IPS DF 4.7 (cell line): ENCODE measurements at regions not wholly inside any gene's neighbourhood (a gene's known extent, or its start where the extent isn't known, plus 50 kb on each side); places are given as distances from the start of the nearest gene placed in this dataset.
"Not testable (repeated sequence)": the region's sequence is repeated elsewhere in the genome, so short reads cannot be mapped to it uniquely, and the experiment has no call there.

Experiments
- DNase-seq: peaks from one replicate; pipeline ENCODE4 v3.0.0-alpha.2; 2013; ENCODE audit warnings: low spot score; ENCODE audit errors: extremely low read depth

DNA sequence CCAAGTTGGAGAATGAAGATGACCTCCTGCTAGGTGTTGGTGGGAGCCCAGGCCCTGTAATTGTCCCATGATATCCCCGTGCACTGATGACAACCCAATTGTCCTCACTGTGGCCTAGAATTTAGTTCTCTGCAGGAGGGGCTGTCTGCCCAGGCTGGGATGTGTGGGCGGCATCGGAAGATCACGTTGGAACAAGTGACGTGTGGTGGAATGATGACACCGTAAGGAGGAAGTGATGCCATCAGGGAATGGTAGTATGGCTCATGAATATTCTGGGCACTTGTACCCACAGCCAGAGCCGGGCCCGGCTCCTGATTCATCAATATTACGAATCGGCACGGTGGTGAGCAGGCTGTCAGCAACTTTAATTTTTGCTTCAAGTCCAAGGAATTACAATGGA is 111.6 kb downstream of the MIAT start:
- no peak for DNase-seq

DNA sequence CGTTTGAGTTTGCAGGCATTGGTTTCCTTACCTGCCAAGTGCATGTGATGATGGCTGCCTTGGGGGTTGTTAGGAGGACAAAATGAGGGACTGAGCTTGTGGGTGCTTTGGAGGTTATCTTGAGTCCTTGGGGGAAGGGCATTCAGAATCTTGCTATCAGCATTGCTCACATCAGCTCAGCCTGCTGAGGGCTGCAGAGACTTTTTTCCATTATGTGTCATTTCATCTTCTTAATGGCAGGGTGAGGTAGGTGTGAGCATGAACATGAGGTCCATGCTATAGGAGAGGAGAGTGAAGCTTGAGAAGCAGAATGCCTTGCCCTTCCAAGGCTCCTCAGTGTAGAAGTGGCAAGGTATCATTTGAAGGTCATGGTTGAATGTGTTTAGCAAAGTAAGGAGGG is 112.3 kb downstream of the MIAT start:
- DNase-seq: no peak

- no peak for DNase-seq
These were observed 113.2 kb downstream of the MIAT start for GRCh38 chr22:26770624-26771023.

DNA sequence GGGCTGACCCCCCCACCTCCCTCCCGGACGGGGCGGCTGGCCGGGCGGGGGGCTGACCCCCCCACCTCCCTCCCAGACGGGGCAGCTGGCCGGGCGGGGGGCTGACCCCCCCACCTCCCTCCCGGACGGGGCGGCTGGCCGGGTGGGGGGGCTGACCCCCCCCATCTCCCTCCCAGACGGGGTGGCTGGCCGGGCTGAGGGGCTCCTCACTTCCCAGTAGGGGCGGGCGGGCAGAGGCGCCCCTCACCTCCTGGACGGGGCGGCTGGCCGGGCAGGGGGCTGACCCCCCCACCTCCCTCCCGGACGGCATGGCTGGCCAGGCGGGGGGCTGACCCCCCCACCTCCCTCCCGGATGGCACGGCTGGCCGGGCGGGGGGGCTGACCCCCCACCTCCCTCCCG is 115.7 kb downstream of the MIAT start:
- DNase-seq: not testable (repeated sequence)

GRCh38 chr22:26775394-26775793 is 118.0 kb downstream of the MIAT start:
- no peak for DNase-seq

GRCh38 chr22:26777156-26777801 is 119.9 kb downstream of the MIAT start:
- no peak for DNase-seq

- no peak for DNase-seq
These were observed 121.0 kb downstream of the MIAT start for GRCh38 chr22:26778372-26778771.

DNA sequence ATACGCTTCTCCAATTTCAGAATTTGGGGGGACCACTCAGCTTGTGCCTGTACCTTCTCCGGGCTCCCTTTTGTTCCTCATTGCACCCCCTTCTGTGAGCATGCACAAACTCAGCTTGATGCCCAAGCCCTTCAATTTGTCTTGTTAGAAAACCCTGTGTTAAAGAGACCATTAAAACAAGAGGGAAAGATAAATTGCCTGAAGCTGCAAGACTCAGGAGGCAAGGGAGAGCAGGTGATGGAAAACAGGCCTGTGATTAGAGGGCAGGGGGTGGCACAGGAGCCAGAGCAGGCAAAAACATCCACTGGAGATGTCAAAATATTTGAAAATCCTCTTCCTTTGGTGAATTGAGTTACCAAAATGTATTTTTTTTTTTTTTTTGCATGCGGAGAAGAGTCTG is 121.7 kb downstream of the MIAT start:
- DNase-seq: no peak

DNA sequence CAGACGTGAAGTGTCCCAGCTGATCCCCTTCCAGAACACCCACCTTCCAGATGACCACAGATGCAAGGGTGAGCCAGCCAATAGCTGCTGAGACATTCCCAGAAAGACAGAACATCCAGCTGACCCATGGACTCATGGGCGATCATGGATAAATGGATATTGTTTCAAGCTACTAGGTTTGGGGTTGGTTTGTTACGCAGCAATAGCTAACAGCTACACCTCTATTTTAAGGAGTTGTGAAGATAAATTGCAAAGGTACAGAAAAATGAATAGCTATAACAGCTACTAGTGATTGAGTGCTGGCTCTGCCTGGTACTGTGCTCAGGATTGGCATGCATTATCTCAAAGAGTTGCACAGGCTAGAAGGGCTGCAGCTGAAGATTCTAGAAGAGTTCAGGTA is 122.5 kb downstream of the MIAT start:
- no peak for DNase-seq

DNA sequence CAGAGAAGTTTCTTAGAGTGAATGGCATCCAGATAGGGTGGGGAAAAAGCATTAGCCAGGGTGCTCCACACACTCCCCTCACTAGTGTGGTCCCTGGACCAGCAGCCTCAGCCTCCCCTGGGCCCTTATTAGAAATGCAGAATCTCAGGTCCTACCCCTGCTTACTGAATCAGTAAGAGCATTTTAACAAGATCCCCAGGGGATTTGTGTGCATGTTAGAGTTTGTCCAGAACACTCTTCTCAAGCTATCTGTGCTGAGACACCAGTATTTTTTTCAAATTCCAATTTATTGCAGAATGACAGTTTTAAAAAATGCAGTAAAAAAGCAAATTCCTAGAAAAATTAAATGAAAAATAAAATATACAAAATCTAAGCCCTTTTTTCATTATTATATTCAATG is 123.1 kb downstream of the MIAT start:
- no peak for DNase-seq

DNA sequence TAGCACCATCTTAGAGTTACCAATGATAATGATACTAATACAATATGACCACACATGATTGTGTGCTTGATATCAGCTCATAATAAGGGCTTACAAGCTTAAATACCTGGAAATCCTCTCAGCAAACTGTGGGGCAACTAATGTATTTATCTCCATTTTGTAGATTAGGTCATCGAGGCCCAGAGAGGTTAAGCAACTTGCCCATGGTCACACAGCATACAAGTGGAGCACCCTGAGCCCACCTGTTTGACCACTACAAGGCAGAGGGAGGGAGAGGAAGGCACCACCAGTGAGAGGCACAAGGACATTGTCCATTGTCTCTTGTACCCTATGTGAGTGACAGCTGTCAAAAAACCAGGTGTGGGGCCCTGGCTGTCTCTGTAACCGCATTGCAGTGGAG is 123.7 kb downstream of the MIAT start:
- no peak for DNase-seq

- DNase-seq: no peak
These were observed 124.2 kb downstream of the MIAT start for GRCh38 chr22:26781596-26781995.

- DNase-seq: no peak
These were observed 126.5 kb downstream of the MIAT start for GRCh38 chr22:26783885-26784284.

- DNase-seq: no peak
These were observed 127.4 kb downstream of the MIAT start for GRCh38 chr22:26784772-26785171.

GRCh38 chr22:26785932-26786331 is 128.5 kb downstream of the MIAT start:
- no peak for DNase-seq

DNA sequence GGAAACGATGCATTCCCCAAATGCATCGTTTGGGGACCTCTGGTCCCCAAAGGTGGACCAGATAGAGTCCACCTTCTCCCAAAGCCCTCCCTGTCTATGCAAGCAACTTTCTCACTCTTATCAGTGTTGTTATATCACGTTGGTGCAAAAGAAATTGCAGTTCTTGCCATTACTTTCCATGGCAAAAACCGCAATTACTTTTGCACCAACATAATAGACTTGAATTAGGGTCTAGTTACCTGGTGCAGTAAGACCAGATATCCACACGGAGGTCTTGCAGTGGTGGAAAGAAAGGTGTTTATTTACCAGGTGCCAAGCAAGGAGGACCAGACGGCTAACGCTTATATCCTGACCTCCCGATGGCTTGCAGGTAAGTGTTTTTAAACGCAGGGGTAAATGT is 129.0 kb downstream of the MIAT start:
- DNase-seq: no peak

- no peak for DNase-seq
These were observed 132.6 kb downstream of the MIAT start for GRCh38 chr22:26789951-26790350.

GRCh38 chr22:26792522-26792921 is 135.1 kb downstream of the MIAT start:
- no peak for DNase-seq

DNA sequence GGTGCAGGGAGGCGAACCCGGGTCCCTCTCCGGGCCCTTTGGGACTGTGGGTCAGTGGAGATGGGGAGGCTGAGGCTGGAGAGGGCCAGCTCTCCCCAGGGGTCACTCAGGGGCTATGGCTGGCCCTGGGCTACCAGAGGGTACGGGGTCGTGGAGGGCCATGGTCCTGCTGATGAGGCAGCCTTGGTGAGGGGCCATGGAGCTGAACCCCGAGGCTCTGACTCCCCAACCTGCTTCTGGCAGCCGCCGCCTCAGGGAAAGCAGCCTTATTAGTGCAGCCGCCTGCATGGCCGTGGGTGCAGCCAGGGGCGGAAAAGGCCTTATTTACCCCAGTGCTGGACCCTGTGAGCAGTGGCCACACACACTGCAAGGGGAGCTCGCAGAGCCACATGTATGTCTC is 139.4 kb downstream of the MIAT start:
- DNase-seq: no peak

DNA sequence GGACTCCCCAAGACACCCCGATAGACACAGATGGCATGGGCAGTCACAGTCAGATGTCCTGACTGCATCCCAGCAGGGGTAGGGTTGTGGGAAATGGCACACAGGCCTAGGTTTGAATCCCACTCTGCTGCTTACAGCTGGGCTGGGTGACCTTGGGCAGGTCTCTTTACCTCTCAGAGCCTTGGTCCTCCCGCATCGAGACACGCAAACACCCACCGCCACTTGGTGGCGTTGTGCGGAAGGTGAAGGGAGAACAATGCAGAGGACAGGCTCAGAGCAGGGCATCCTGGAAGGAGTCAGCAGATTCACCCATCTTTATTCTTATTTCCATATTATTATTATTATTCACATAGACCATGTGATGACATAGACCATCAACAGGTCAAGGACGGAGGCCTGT is 140.5 kb downstream of the MIAT start:
- DNase-seq: no peak

GRCh38 chr22:26798462-26799065 is 141.2 kb downstream of the MIAT start:
- no peak for DNase-seq

GRCh38 chr22:26800858-26801257 is 143.5 kb downstream of the MIAT start:
- DNase-seq: no peak

GRCh38 chr22:26801449-26801848 is 144.1 kb downstream of the MIAT start:
- no peak for DNase-seq

DNA sequence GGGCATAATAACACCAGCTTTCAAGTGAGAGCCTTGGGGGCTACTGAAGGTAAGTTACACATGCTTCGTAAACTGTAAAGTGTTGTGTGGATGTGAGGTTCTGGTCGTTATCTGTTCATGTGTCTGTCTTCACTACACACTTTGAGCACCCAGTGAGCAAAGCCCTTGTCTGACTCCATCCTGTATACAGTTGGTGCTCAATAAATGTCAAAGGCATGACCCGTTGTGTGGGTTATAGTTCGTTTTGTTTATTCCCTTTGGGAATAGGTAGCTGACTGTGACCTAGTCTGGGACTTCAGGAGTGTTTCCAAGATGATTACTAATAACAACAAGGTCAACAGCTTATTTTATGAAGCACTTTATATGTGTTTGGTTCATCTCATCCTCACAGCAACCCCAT is 146.9 kb downstream of the MIAT start:
- DNase-seq: no peak
